Activated naive CD8-positive, alpha-beta T cell (primary cell): ENCODE measurements at regions not wholly inside any gene's neighbourhood (a gene's known extent, or its start where the extent isn't known, plus 50 kb on each side); places are given as distances from the start of the nearest gene placed in this dataset.
A peak's percentile ranks its signal among the peaks of the same experiment; 100 is the strongest.

ENCODE experiments used
- H3K27ac Mint-ChIP-seq: one replicate; pipeline ENCODE4 v1.8.0; 2021; ENCODE audit warnings: mixed read lengths
- H3K27me3 Mint-ChIP-seq: one replicate; pipeline ENCODE4 v1.8.0; 2021; ENCODE audit warnings: mixed read lengths
- H3K36me3 Mint-ChIP-seq: one replicate; pipeline ENCODE4 v1.8.0; 2021; ENCODE audit warnings: mixed read lengths
- H3K4me1 Mint-ChIP-seq: one replicate; pipeline ENCODE4 v1.8.0; 2021; ENCODE audit warnings: low read depth, mixed read lengths
- H3K4me3 Mint-ChIP-seq: one replicate; pipeline ENCODE4 v1.8.0; 2021; ENCODE audit warnings: mild to moderate bottlenecking, mixed read lengths
- H3K9me3 Mint-ChIP-seq: one replicate; pipeline ENCODE4 v1.8.0; 2021; ENCODE audit warnings: low read depth, mixed read lengths

GRCh38 chr12:123043536-123044001 lies 63.1 kb downstream of the ARL6IP4 start:
- no peaks in the 10 kb centered on the region for H3K27me3 Mint-ChIP-seq
- H3K4me1 Mint-ChIP-seq, result peaks cover 42% of the 10 kb centered on the region
- H3K4me3 Mint-ChIP-seq, result peak overlapping the region; percentile 58
- H3K9me3 Mint-ChIP-seq, result no peaks in the 10 kb centered on the region
- no peaks in the 10 kb centered on the region for H3K36me3 Mint-ChIP-seq
- H3K27ac Mint-ChIP-seq, result peak overlapping the region; percentile 90

- no peaks in the 10 kb centered on the region for H3K36me3 Mint-ChIP-seq
- H3K9me3 Mint-ChIP-seq, result no peaks in the 10 kb centered on the region
- no peaks in the 10 kb centered on the region for H3K27me3 Mint-ChIP-seq
- no peak overlapping the region for H3K4me3 Mint-ChIP-seq
- no peak overlapping the region for H3K27ac Mint-ChIP-seq
- peaks cover 40% of the 10 kb centered on the region for H3K4me1 Mint-ChIP-seq
These were observed 62.4 kb downstream of the ARL6IP4 start for GRCh38 chr12:123042833-123043232.

- no peaks in the 10 kb centered on the region for H3K9me3 Mint-ChIP-seq
- H3K36me3 Mint-ChIP-seq, result no peaks in the 10 kb centered on the region
- H3K27me3 Mint-ChIP-seq, result no peaks in the 10 kb centered on the region
- no peak overlapping the region for H3K4me3 Mint-ChIP-seq
- no peak overlapping the region for H3K27ac Mint-ChIP-seq
- peaks cover 35% of the 10 kb centered on the region for H3K4me1 Mint-ChIP-seq
These were observed 61.6 kb downstream of the ARL6IP4 start for GRCh38 chr12:123041811-123042655.

GRCh38 chr12:123041042-123041531 lies 60.6 kb downstream of the ARL6IP4 start:
- H3K4me3 Mint-ChIP-seq, result no peak overlapping the region
- no peaks in the 10 kb centered on the region for H3K36me3 Mint-ChIP-seq
- no peaks in the 10 kb centered on the region for H3K27me3 Mint-ChIP-seq
- no peak overlapping the region for H3K27ac Mint-ChIP-seq
- H3K4me1 Mint-ChIP-seq, result peaks cover 27% of the 10 kb centered on the region
- no peaks in the 10 kb centered on the region for H3K9me3 Mint-ChIP-seq

- H3K4me1 Mint-ChIP-seq, result peaks cover 26% of the 10 kb centered on the region
- H3K4me3 Mint-ChIP-seq, result no peak overlapping the region
- no peaks in the 10 kb centered on the region for H3K36me3 Mint-ChIP-seq
- H3K27ac Mint-ChIP-seq, result no peak overlapping the region
- no peaks in the 10 kb centered on the region for H3K27me3 Mint-ChIP-seq
- no peaks in the 10 kb centered on the region for H3K9me3 Mint-ChIP-seq
These were observed 59.6 kb downstream of the ARL6IP4 start for GRCh38 chr12:123040106-123040505.

DNA sequence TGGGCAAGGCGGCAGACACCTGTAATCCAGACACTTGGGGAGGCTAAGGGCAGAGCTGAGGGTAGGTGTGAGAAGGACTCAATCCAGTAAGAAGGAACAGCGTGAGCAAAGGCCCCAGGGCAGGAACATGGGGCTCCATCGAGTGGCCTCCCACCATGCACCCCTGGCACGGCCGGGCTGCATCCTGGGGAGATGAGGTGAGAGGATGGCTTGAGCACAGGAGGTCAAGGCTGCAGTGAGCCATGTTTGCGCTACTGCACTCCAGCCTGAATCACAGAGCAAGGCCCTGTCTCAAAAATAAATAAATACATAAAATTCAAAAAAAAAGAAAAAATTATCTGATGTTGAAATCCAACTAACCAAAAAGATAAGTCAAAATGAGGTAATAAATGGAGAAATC lies 58.5 kb downstream of the ARL6IP4 start:
- H3K4me3 Mint-ChIP-seq, result no peak overlapping the region
- H3K27ac Mint-ChIP-seq, result no peak overlapping the region
- no peaks in the 10 kb centered on the region for H3K36me3 Mint-ChIP-seq
- no peaks in the 10 kb centered on the region for H3K27me3 Mint-ChIP-seq
- H3K4me1 Mint-ChIP-seq, result peaks cover 25% of the 10 kb centered on the region
- H3K9me3 Mint-ChIP-seq, result no peaks in the 10 kb centered on the region

DNA sequence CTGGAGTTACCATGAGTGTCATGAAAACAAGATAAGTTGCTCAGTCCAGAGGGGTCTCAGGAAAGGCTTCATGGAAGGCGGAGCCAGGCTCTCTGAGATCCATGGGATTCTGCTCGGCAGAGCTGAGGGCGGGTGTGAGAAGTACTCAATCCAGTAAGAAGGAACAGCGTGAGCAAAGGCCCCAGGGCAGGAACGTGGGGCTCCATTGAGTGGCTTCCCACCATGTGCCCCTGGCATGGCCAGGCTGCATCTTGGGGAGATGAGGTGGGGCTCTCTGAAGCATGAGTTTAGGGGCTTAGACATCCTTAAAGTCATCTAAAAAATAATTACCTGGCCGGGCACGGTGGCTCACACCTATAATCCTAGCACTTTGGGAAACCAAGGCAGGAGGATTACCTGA lies 58.0 kb downstream of the ARL6IP4 start:
- no peak overlapping the region for H3K4me3 Mint-ChIP-seq
- peaks cover 25% of the 10 kb centered on the region for H3K4me1 Mint-ChIP-seq
- H3K36me3 Mint-ChIP-seq, result peaks cover 4% of the 10 kb centered on the region
- no peaks in the 10 kb centered on the region for H3K27me3 Mint-ChIP-seq
- no peak overlapping the region for H3K27ac Mint-ChIP-seq
- H3K9me3 Mint-ChIP-seq, result no peaks in the 10 kb centered on the region

DNA sequence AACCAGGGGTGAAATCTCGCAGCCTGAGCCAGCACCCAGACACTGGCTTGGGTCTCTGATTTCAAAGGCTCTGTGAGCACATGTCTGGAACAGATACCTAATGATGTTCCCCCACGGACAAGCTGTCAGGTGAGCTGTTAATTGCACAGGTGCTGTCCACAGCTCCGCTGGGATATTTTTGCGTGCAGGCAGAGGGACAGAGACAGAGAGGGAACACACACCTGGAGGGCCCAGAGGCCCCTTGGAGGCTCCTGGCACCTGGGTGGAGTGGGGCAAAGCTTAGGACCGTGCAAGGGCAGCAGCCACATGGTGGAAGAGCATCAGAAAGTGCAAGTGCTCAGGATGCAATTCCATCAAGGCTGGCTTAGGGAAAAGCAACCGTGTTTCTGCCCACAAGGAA lies 57.3 kb downstream of the ARL6IP4 start:
- no peak overlapping the region for H3K4me3 Mint-ChIP-seq

DNA sequence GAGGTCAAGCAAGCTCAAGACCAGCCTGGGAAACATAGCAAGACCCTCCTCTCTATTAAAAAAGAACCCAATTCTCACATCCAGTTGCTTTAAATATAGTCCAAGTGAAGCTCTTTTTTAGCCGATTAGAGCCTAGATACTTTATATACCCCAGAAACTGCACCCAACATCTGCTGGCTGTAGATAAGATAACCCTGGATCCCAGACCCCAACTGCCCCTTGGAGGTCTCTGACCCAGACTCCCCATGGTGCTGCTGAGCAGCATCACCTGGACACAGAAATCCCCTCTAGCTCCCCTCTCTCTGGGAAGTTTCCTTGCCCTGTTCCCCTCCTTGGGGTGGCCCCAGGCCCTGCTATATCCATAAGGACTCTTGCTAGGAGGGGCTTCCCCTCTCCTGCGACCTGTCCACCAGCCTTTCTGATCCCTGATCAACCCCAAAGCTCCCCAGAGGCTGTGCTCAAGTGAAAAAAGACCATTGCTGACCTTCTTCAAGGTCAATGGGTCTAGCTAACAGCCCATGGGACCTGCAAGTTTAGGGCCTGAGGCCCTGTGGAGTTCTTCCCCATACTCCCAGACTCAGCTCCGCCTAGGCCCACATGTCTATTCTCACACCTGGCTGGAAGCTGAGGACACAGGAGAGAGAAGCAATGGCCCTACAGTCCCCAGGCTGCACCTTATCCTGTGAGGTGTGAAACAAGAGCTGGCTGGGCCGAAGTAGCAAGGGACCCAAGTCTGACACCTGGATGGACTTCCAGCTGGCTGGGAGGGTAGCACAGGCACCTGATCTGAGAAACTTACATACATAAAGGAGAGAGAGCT lies 56.2 kb downstream of the ARL6IP4 start:
- peaks cover 8% of the 10 kb centered on the region for H3K36me3 Mint-ChIP-seq
- H3K27ac Mint-ChIP-seq, result peak overlapping the region; percentile 66
- H3K27me3 Mint-ChIP-seq, result no peaks in the 10 kb centered on the region
- peaks cover 25% of the 10 kb centered on the region for H3K4me1 Mint-ChIP-seq
- H3K4me3 Mint-ChIP-seq, result no peak overlapping the region
- no peaks in the 10 kb centered on the region for H3K9me3 Mint-ChIP-seq

More for the DNA sequence above, 57.3 kb downstream of the ARL6IP4 start:
- H3K27me3 Mint-ChIP-seq, result no peaks in the 10 kb centered on the region
- H3K9me3 Mint-ChIP-seq, result no peaks in the 10 kb centered on the region
- no peak overlapping the region for H3K27ac Mint-ChIP-seq
- peaks cover 5% of the 10 kb centered on the region for H3K36me3 Mint-ChIP-seq
- H3K4me1 Mint-ChIP-seq, result peaks cover 25% of the 10 kb centered on the region

DNA sequence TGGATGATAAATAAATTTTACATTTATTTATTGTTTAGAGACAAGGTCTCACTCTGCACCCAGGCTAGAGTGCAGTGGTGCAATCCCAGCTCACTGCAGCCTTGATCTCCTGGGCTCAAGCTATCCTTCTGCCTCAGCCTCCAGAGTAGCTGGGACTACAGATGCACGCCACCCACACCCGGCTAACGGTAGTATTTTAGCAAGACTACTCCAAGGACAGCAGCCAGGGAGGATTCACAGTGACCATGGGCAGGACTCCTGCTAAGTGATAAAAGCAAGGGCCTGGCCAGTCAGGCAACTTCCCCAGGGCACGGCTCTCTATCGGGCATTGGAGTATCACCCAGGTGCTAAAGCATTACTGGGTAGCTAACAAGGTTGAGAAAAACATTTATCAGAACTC lies 55.4 kb downstream of the ARL6IP4 start:
- Mint-ChIP-seq H3K9me3 (no peaks in the 10 kb centered on the region), H3K27ac (no peak overlapping the region), H3K4me1 (peaks cover 25% of the 10 kb centered on the region), H3K27me3 (no peaks in the 10 kb centered on the region), H3K36me3 (peaks cover 8% of the 10 kb centered on the region), H3K4me3 (no peak overlapping the region)

DNA sequence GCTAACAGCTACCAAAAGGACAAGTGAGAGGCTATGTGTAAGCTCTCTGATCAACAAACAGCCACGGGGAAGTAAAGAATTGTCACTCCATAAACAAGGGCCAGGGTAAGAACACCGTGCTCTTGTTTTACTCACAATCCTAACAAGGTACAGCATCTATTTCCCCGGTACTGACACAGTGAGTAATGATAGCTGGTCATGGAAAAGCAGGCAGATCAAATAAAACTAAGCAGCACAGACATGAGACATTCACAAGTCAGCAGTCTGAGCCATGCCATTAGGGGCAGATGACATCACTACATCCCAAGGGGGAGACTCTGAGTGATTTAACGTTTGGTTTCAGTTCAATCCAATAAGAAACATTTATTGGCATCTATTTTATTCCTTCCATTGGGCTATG lies 54.4 kb downstream of the ARL6IP4 start:
- H3K36me3 Mint-ChIP-seq, result peaks cover 8% of the 10 kb centered on the region

GRCh38 chr12:123034022-123034541 lies 53.6 kb downstream of the ARL6IP4 start:
- peaks cover 8% of the 10 kb centered on the region for H3K36me3 Mint-ChIP-seq
- no peaks in the 10 kb centered on the region for H3K27me3 Mint-ChIP-seq
- peaks cover 27% of the 10 kb centered on the region for H3K4me1 Mint-ChIP-seq
- peak overlapping the region; percentile 79 for H3K4me3 Mint-ChIP-seq
- no peaks in the 10 kb centered on the region for H3K9me3 Mint-ChIP-seq
- H3K27ac Mint-ChIP-seq, result peak overlapping the region; percentile 95

More for the DNA sequence above, 54.4 kb downstream of the ARL6IP4 start:
- peak overlapping the region; percentile 6 for H3K4me3 Mint-ChIP-seq
- H3K27ac Mint-ChIP-seq, result peak overlapping the region; percentile 95
- H3K27me3 Mint-ChIP-seq, result no peaks in the 10 kb centered on the region
- H3K4me1 Mint-ChIP-seq, result peaks cover 25% of the 10 kb centered on the region
- H3K9me3 Mint-ChIP-seq, result no peaks in the 10 kb centered on the region

DNA sequence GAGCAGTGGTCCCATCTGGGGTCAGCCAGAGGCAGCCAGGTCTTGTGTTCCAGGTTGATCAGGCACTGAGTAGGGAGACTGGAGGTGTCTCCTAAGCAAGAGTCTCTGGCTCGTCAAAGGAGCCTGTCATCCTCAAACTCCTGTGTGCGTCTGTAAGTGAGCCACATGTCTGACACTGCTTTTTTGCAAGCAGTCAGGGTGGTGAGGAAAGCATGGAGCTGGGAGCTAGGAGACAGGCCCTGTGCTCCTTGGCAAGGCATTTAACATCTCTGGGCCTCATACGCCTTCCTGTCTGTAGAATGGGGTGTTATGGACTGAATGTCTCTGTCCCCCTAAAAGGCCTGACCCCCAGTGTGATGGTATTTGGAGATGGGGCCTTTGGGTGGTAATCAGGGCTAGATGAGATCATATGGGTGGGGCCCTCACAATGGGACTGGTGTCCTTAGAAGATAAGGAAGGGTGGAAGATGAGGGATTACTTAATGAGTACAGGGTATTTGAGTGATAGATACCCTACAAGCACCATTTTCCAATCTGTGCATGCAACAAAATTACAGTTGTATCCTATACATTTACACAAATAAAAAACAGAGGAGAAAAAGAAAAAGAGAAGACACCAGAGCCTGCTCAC lies 53.0 kb downstream of the ARL6IP4 start:
- peaks cover 27% of the 10 kb centered on the region for H3K4me1 Mint-ChIP-seq
- H3K27ac Mint-ChIP-seq, result peak overlapping the region; percentile 95
- H3K36me3 Mint-ChIP-seq, result peaks cover 8% of the 10 kb centered on the region

GRCh38 chr12:123032736-123033391 lies 52.4 kb downstream of the ARL6IP4 start:
- Mint-ChIP-seq H3K4me1 (peaks cover 26% of the 10 kb centered on the region), H3K27ac (peak overlapping the region; percentile 95), H3K36me3 (peaks cover 8% of the 10 kb centered on the region), H3K9me3 (no peaks in the 10 kb centered on the region), H3K4me3 (peak overlapping the region; percentile 79), H3K27me3 (no peaks in the 10 kb centered on the region)

More for the DNA sequence above, 53.0 kb downstream of the ARL6IP4 start:
- Mint-ChIP-seq H3K4me3 (peak overlapping the region; percentile 79), H3K27me3 (no peaks in the 10 kb centered on the region), H3K9me3 (no peaks in the 10 kb centered on the region)
